ENCODE measurements at regions not wholly inside any gene's neighbourhood (a gene's known extent, or its start where the extent isn't known, plus 50 kb on each side); places are given as distances from the start of the nearest gene placed in this dataset.

GRCh38 chr4:12697970-12698369 lies 786.2 kb downstream of the RAB28 start:
- Histone ChIP-seq H3K36me3 (no peaks in the 10 kb centered on the region), H3K27me3 (no peaks in the 10 kb centered on the region), H3K27ac (no peak overlapping the region), H3K4me1 (peaks cover 0 to 4% (median 0%) of the 10 kb centered on the region in 9 donors), H3K4me3 (no peak overlapping the region), H3K9me3 (no peaks in the 10 kb centered on the region)
- DNase-seq (no peak), ATAC-seq (no peak)
- 65 to 73% methylated on average over 2 of the region's 2 CpGs for WGBS, 2 donors
- intact Hi-C loops (cut with DNase I) = no loop called here
- TF ChIP-seq CTCF (IDR thresholded peaks at IDR 0.05) = no peak

GRCh38 chr4:12692815-12693214 lies 791.3 kb downstream of the RAB28 start:
- intact Hi-C loops (cut with DNase I) = no loop called here
- no peaks in the 10 kb centered on the region for H3K27me3 ChIP-seq
- WGBS, 2 donors = 57 to 59% methylated on average over 2 of the region's 2 CpGs
- ATAC-seq = no peak
- TF ChIP-seq CTCF (IDR thresholded peaks at IDR 0.05) = no peak
- H3K36me3 ChIP-seq = no peaks in the 10 kb centered on the region
- H3K9me3 ChIP-seq = no peaks in the 10 kb centered on the region
- DNase-seq = no peak
- H3K4me1 ChIP-seq = no peaks in the 10 kb centered on the region
- no peak overlapping the region for H3K4me3 ChIP-seq
- no peak overlapping the region for H3K27ac ChIP-seq

GRCh38 chr4:12691168-12691567 lies 793.0 kb downstream of the RAB28 start:
- Histone ChIP-seq H3K4me1 (no peaks in the 10 kb centered on the region), H3K9me3 (no peaks in the 10 kb centered on the region), H3K27me3 (no peaks in the 10 kb centered on the region), H3K4me3 (no peak overlapping the region), H3K27ac (no peak overlapping the region), H3K36me3 (no peaks in the 10 kb centered on the region)
- no peak for ATAC-seq
- TF ChIP-seq CTCF (IDR thresholded peaks at IDR 0.05) = no peak
- intact Hi-C loops (cut with DNase I) = no loop called here
- no peak for DNase-seq

GRCh38 chr4:12689457-12689856 lies 794.7 kb downstream of the RAB28 start:
- H3K36me3 ChIP-seq = no peaks in the 10 kb centered on the region
- ATAC-seq = no peak
- 88 to 91% methylated on average over 2 of the region's 2 CpGs for WGBS, 2 donors
- no peak overlapping the region for H3K4me3 ChIP-seq
- H3K27ac ChIP-seq = no peak overlapping the region
- intact Hi-C loops (cut with DNase I) = no loop called here
- TF ChIP-seq CTCF (IDR thresholded peaks at IDR 0.05) = no peak
- H3K4me1 ChIP-seq = no peaks in the 10 kb centered on the region
- H3K9me3 ChIP-seq = no peaks in the 10 kb centered on the region
- H3K27me3 ChIP-seq = no peaks in the 10 kb centered on the region
- no peak for DNase-seq

GRCh38 chr4:12679217-12679616 lies 804.9 kb downstream of the RAB28 start:
- 32 to 50% methylated on average over 2 of the region's 2 CpGs for WGBS, 2 donors
- DNase-seq = no peak
- ATAC-seq = no peak

More at GRCh38 chr4:12679217-12679616, 804.9 kb downstream of the RAB28 start:
- Histone ChIP-seq H3K9me3 (peaks cover 0 to 16% (median 10%) of the 10 kb centered on the region in 11 donors), H3K4me1 (no peaks in the 10 kb centered on the region), H3K27me3 (no peaks in the 10 kb centered on the region), H3K4me3 (no peak overlapping the region), H3K27ac (no peak overlapping the region), H3K36me3 (no peaks in the 10 kb centered on the region)
- TF ChIP-seq CTCF (IDR thresholded peaks at IDR 0.05) = peak in 5 of 9 donors; percentile 17 to 43 (median 30)
- intact Hi-C loops (cut with DNase I) = no loop called here
